Body of pancreas (tissue), 4 donors: ENCODE measurements at regions not wholly inside any gene's neighbourhood (a gene's known extent, or its start where the extent isn't known, plus 50 kb on each side); places are given as distances from the start of the nearest gene placed in this dataset.

ENCODE experiments used
- CTCF ChIP-seq, 7 experiments: fragments of 450-650 bp in 4 of 7; fragments of 200-600 bp in 3 of 7; sonication (generic) in 3 of 7; IDR thresholded peaks; one replicate each; pipeline ENCODE4 v1.5.1; 2016 to 2019; ENCODE audit warnings: antibody characterized with exemption in 7 of 7
- POLR2A ChIP-seq, 3 donors: fragments of 450-650 bp; IDR thresholded peaks; one replicate each; pipeline ENCODE4 v1.6.1; 2016; ENCODE audit warnings: antibody characterized with exemption in 3 of 3, mild to moderate bottlenecking in 2 of 3

DNA sequence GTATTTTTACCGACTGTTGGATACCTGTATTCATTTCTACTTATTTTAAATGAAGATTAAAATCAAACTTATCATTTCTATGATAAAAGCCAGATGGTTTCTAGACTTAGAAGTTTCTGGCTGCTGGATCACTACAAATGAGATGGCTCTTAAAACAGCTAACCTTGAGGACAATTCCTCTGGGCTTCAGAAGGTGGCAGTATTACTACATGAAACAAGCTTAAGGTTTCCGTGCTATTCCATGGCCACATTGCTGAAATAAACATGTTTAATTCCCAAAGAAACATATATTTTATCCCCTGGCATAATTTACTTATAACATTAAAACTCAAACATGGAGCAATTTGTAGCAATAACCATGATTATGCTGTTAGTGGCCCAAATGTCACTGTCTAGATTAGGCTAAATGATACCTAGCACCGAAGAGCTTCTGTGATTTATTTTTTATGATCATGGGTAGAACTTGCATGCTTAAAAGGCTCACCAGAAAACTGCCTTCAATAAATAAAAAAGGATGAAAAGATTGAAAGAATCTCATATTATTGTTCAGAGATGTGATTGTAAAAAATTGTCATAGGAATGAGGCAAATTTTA is 204.0 kb upstream of the NANOGP8 start:
- TF ChIP-seq CTCF (IDR thresholded peaks at IDR 0.05) (peak; percentile 45 to 75 (median 63)), POLR2A (IDR thresholded peaks at IDR 0.05) (no peak)
